ENCODE measurements at regions not wholly inside any gene's neighbourhood (a gene's known extent, or its start where the extent isn't known, plus 50 kb on each side); places are given as distances from the start of the nearest gene placed in this dataset.

DNA sequence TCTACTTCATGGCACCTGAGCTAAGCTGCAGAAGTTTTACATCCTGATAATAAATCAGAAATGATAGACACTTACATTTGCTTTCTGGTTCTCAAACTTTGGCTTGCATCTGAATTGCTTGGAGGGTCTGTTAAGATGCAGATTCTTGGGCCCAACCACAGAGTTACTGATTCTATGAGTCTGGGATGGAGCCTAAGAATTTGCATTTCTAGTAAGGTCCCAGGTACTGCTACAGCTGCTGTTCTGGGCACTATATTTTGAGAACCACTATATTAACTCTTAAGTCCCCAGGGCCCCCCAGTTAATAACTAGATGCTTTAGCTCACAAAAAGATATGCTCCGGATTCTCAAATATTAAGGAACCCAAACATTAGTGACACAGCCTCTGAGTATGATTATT, 69.8 kb upstream of the DAB2 start:
- DNase-seq, result no peak

DNA sequence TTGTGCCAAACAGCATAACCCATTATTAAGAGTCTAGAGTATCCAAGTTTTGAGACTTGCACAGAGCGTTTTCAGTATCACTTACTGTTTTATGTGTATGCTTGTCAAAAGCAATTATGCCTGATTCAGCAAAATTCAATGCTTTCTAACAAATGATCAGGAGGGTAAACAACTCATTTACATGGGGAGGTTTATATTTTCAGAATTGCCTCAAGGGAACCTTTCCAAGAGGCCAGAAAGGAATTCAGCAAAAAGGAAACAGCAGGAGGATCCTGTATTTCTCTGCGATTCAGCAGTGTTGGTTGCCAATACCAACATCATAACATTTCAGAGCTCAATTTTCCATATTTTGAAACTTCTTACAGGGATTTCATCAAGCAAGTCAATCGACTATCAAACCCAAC, 69.3 kb upstream of the DAB2 start:
- no peak for DNase-seq

DNA sequence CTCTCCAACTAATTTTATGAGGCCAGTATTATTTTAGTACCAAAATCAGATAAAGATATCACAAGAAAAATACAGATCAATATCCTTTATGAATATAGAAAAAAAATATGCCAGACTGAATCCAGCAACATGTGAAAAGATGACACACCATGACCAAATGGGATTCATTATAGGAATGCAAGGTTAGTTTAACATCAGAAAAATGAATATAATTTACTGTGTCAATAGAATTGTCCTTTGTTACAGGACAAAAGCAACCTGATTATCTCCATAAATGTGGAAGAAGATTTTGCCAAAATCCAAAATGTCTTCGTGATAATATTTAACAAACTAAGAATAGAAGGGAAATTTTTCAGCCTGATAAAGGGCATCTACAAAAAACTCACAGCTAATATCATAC, 66.4 kb upstream of the DAB2 start:
- no peak for DNase-seq

DNA sequence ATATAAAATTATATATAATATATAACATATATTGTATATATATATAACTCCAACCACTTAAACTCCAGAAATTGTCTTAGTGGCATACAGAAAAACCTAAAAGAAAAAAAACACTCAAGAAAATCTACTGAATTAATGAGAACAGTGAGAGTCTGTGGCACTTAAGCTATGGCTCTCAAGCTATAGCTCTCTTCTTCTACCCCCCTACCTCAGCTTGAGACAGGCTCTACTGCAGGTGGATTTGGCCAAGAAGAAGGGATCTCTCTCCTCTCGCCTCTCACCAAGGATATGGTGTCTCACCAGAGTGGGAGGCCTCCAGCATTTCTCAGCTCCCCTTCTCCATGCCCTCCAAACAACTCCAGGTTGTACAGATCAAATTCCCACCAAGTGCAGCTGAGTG, 64.5 kb upstream of the DAB2 start:
- DNase-seq, result no peak

GRCh38 chr5:39486790-39487189, 62.0 kb upstream of the DAB2 start:
- no peak for DNase-seq

- DNase-seq, result no peak
Measured at GRCh38 chr5:39486361-39486760, 61.6 kb upstream of the DAB2 start.

GRCh38 chr5:39485079-39485478, 60.3 kb upstream of the DAB2 start:
- no peak for DNase-seq

- no peak for DNase-seq
Measured at GRCh38 chr5:39484673-39485072, 59.9 kb upstream of the DAB2 start.

DNA sequence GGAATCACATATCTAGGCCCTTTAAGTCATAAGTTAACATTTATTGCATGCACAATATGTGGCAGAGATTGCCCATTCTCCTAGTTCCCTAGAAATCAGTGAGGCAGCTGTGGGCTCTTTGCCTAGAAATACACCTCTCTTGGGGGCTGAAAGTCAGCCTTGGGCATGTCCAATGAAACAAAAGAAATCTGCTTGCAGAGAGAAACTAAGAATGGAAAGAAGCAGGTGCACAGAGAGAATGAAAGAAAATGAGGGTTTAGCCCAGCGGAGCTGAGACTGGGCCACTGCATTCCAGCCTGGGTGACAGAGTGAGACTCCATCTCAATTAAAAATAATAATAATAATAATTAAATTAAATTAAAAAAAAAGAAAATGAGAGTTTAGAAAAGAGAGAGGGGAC, 57.3 kb upstream of the DAB2 start:
- no peak for DNase-seq

DNA sequence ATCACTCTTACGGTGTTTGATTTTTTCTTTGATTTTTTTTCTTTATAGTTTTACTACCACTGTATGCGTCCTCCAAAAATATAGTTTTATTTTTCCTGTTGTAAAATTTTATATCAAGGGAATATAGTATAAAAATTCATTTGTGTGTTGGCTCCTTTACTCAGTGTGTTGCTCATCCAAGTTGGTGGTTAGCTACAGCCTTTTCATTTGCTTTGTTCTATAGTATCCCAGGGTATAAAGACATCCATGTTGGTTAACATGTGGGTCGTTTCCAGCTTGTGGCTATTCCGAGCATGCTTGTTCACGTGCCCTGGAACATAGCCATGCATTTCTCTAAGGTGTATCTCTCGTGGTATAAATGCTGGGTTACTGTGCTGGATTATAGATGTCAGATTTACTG, 54.8 kb upstream of the DAB2 start:
- no peak for DNase-seq

- DNase-seq, result no peak
Measured at GRCh38 chr5:39478863-39479262, 54.1 kb upstream of the DAB2 start.

- no peak for DNase-seq
Measured at GRCh38 chr5:39476843-39477220, 52.1 kb upstream of the DAB2 start.

DNA sequence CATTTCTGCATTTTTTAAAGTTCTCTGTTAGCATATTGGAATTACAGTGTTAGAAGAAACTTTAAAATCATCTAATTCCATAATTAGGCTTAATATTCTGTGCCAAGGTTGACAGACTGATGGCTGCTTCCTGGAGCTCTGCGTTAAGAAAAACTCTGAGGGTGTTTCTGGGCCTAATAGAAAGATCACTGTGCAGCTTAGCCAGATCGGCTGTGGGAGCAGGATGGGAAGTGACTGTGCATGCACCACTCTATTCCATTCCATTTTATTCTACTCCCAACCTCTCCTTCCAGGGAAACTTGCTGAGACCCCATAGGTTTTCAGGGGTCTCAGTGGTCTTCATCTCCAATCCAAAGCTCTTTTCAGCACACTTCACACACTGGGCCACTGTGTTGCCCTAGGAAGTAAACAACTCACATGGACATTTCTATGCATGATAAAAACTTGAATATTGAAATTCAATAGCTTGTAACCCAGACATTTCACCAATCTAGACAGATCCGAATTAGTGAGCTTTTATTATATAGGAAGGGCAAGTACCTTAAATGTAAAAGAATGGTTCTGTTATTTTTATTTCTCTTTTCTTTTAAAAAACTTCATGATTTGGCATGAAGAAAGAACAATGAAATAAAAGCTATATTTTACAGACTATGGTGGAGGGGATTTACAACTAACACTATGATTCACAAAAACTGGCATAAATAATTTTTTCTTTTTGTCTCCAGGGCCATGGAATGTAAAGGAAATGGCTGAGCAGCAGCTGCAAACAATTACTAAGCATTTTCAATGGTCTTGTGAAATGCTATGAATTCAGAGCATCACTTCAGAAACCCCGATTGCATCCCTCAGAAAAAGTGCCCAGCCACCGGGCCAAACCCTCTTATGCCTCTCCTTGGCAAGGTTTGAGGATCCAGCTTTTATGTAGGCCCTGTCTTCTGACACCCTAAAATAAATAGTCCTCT, 51.4 kb upstream of the DAB2 start:
- DNase-seq, result no peak

GRCh38 chr5:39475159-39475571, 50.4 kb upstream of the DAB2 start:
- DNase-seq, result no peak

Measured in NCI-H1417 (cell line).